ENCODE measurements at regions not wholly inside any gene's neighbourhood (a gene's known extent, or its start where the extent isn't known, plus 50 kb on each side); places are given as distances from the start of the nearest gene placed in this dataset.
A peak's percentile ranks its signal among the peaks of the same experiment; 100 is the strongest.

GRCh38 chr11:19380375-19380774, 139.6 kb upstream of the E2F8 start:
- intact Hi-C loops (cut with DNase I), result loop anchor here in 1 of 10 donors (10.0 kb wide), 1 partner anchor 64 kb away; no protein-coding TSS in a partner anchor
- Histone ChIP-seq H3K4me3 (no peak overlapping the region), H3K27me3 (no peaks in the 10 kb centered on the region), H3K36me3 (no peaks in the 10 kb centered on the region), H3K9me3 (no peaks in the 10 kb centered on the region), H3K27ac (no peak overlapping the region), H3K4me1 (peaks cover 0 to 9% (median 0%) of the 10 kb centered on the region in 12 donors)
- peak in 3 of 4 donors; percentile 48 to 80 (median 65) for ATAC-seq
- TF ChIP-seq POLR2A (IDR thresholded peaks at IDR 0.05) (no peak), CTCF (IDR thresholded peaks at IDR 0.05) (no peak)
- WGBS, 4 donors, result 45 to 75% (median 50%) methylated on average over 2 of the region's 2 CpGs
- no peak for DNase-seq

GRCh38 chr11:19379465-19379864, 138.7 kb upstream of the E2F8 start:
- 80 to 88% (median 85%) methylated on average over 7 of the region's 7 CpGs for WGBS, 4 donors
- intact Hi-C loops (cut with DNase I), result no loop called here

GRCh38 chr11:19378814-19379213, 138.1 kb upstream of the E2F8 start:
- H3K27me3 ChIP-seq, result no peaks in the 10 kb centered on the region
- no peak overlapping the region for H3K27ac ChIP-seq
- peak in 2 of 4 donors; percentile 9 to 29 for ATAC-seq
- H3K36me3 ChIP-seq, result no peaks in the 10 kb centered on the region
- DNase-seq, result no peak
- peaks cover 0 to 9% (median 0%) of the 10 kb centered on the region in 12 donors for H3K4me1 ChIP-seq
- 94 to 95% (median 94%) methylated on average over 4 of the region's 4 CpGs for WGBS, 4 donors
- no peak for TF ChIP-seq POLR2A (IDR thresholded peaks at IDR 0.05)
- TF ChIP-seq CTCF (IDR thresholded peaks at IDR 0.05), result no peak
- no peak overlapping the region for H3K4me3 ChIP-seq
- intact Hi-C loops (cut with DNase I), result no loop called here
- no peaks in the 10 kb centered on the region for H3K9me3 ChIP-seq

More at GRCh38 chr11:19379465-19379864, 138.7 kb upstream of the E2F8 start:
- H3K9me3 ChIP-seq, result no peaks in the 10 kb centered on the region
- TF ChIP-seq CTCF (IDR thresholded peaks at IDR 0.05) (no peak), POLR2A (IDR thresholded peaks at IDR 0.05) (no peak)
- H3K4me1 ChIP-seq, result peaks cover 0 to 9% (median 0%) of the 10 kb centered on the region in 12 donors
- no peak overlapping the region for H3K27ac ChIP-seq
- no peaks in the 10 kb centered on the region for H3K27me3 ChIP-seq
- no peak for ATAC-seq
- no peak for DNase-seq
- no peak overlapping the region for H3K4me3 ChIP-seq
- no peaks in the 10 kb centered on the region for H3K36me3 ChIP-seq

GRCh38 chr11:19377881-19378280, 137.1 kb upstream of the E2F8 start:
- H3K9me3 ChIP-seq, result no peaks in the 10 kb centered on the region
- intact Hi-C loops (cut with DNase I), result no loop called here
- 86 to 100% (median 93%) methylated on average over 4 of the region's 4 CpGs for WGBS, 4 donors
- no peak overlapping the region for H3K4me3 ChIP-seq
- no peak for DNase-seq
- H3K4me1 ChIP-seq, result peaks cover 0 to 9% (median 0%) of the 10 kb centered on the region in 12 donors
- no peaks in the 10 kb centered on the region for H3K36me3 ChIP-seq
- H3K27me3 ChIP-seq, result no peaks in the 10 kb centered on the region
- no peak for TF ChIP-seq POLR2A (IDR thresholded peaks at IDR 0.05)
- no peak for TF ChIP-seq CTCF (IDR thresholded peaks at IDR 0.05)
- no peak overlapping the region for H3K27ac ChIP-seq
- no peak for ATAC-seq
